COR-L47 (cell line): ENCODE measurements at regions not wholly inside any gene's neighbourhood (a gene's known extent, or its start where the extent isn't known, plus 50 kb on each side); places are given as distances from the start of the nearest gene placed in this dataset.

ENCODE experiments used
- DNase-seq: peaks from one replicate; lab custom pipeline; 2025; lab: John Stamatoyannopoulos, UW

GRCh38 chr5:143497749-143498148, 94.3 kb upstream of the NR3C1 start:
- DNase-seq = no peak

- DNase-seq = no peak
Measured at GRCh38 chr5:143496943-143497342, 93.5 kb upstream of the NR3C1 start.

- DNase-seq = peak; percentile 43
Measured at GRCh38 chr5:143495821-143496275, 92.4 kb upstream of the NR3C1 start.

- no peak for DNase-seq
Measured at GRCh38 chr5:143495110-143495509, 91.6 kb upstream of the NR3C1 start.

GRCh38 chr5:143494595-143494994, 91.1 kb upstream of the NR3C1 start:
- no peak for DNase-seq

GRCh38 chr5:143494162-143494561, 90.7 kb upstream of the NR3C1 start:
- no peak for DNase-seq

- no peak for DNase-seq
Measured at GRCh38 chr5:143492783-143493182, 89.3 kb upstream of the NR3C1 start.

- no peak for DNase-seq
Measured at GRCh38 chr5:143491646-143492045, 88.2 kb upstream of the NR3C1 start.

GRCh38 chr5:143488381-143488780, 84.9 kb upstream of the NR3C1 start:
- DNase-seq = no peak

- DNase-seq = no peak
Measured at GRCh38 chr5:143484601-143485000, 81.1 kb upstream of the NR3C1 start.

- DNase-seq = no peak
Measured at GRCh38 chr5:143481697-143482531, 78.4 kb upstream of the NR3C1 start.

GRCh38 chr5:143480001-143480400, 76.5 kb upstream of the NR3C1 start:
- no peak for DNase-seq

GRCh38 chr5:143479394-143479793, 75.9 kb upstream of the NR3C1 start:
- no peak for DNase-seq

GRCh38 chr5:143476601-143477211, 73.2 kb upstream of the NR3C1 start:
- no peak for DNase-seq

- no peak for DNase-seq
Measured at GRCh38 chr5:143474616-143475015, 71.1 kb upstream of the NR3C1 start.

GRCh38 chr5:143473481-143473880, 70.0 kb upstream of the NR3C1 start:
- no peak for DNase-seq

- DNase-seq = no peak
Measured at GRCh38 chr5:143472576-143472975, 69.1 kb upstream of the NR3C1 start.

- no peak for DNase-seq
Measured at GRCh38 chr5:143471666-143472464, 68.4 kb upstream of the NR3C1 start.

- DNase-seq = no peak
Measured at GRCh38 chr5:143471041-143471509, 67.6 kb upstream of the NR3C1 start.

- DNase-seq = no peak
Measured at GRCh38 chr5:143470120-143470519, 66.6 kb upstream of the NR3C1 start.

- DNase-seq = no peak
Measured at GRCh38 chr5:143469125-143469524, 65.6 kb upstream of the NR3C1 start.

- no peak for DNase-seq
Measured at GRCh38 chr5:143466632-143467031, 63.1 kb upstream of the NR3C1 start.
